HK-2 (cell line): ENCODE measurements at regions not wholly inside any gene's neighbourhood (a gene's known extent, or its start where the extent isn't known, plus 50 kb on each side); places are given as distances from the start of the nearest gene placed in this dataset.
"Not testable (repeated sequence)": the region's sequence is repeated elsewhere in the genome, so short reads cannot be mapped to it uniquely, and the experiment has no call there.

Experiments
- DNase-seq: peaks from one replicate; pipeline ENCODE4 v3.0.0-alpha.2; 2018; ENCODE audit not compliant: unreplicated experiment

DNA sequence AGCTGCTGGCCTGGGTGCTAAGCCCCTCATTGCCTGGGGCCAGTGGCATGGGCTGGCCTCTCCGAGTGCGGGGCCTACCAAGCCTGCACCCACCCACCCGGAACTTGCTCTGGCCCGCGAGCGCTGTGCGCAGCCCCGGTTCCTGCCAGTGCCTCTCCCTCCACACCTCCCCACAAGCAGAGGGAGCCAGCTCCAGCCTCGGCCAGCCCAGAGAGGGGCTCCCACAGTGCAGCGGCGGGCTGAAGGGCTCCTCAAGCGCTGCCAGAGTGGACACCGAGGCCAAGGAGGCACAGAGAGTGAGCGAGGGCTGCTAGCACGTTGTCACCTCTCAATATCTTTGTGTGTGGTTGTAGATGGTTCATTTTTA lies 74.8 kb upstream of the ATP1A1 start:
- DNase-seq: not testable (repeated sequence)

DNA sequence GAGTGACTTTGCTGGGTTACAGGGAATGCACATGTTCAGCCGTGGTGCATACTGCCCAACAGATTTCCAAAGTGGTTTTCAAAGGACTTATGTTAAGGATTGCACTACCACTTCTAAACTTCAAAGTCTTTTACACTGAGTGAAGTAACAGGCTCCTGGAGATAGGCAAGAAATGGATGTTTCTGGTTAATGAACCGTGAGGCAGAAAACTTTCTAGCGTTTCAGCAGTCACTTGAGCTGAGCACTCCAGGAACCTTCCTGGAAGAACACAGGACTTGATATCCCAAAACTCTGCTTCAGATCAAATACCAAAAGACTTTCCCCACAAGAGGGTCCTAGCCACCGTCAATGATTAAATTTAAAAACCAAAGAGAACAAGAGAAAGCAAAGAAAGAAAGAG lies 74.3 kb upstream of the ATP1A1 start:
- DNase-seq: no peak

DNA sequence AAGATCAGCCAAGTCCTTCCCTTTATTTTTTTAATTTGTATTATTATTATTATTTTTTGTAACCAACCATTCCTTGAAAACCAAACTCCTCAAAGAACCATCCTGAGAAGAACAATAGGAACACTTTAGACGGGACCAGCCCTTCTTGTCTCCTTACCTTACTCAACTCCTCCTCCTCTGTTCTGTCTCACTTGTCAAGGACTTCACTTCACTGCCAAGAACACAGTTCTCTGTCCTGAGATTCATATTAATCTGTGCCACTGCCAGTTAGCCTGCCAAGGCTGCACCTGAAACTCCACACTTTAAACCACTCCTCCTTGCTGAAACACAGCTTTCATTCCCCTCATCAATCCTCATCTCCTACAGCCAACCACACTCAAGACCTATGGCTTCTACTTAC lies 73.8 kb upstream of the ATP1A1 start:
- no peak for DNase-seq

DNA sequence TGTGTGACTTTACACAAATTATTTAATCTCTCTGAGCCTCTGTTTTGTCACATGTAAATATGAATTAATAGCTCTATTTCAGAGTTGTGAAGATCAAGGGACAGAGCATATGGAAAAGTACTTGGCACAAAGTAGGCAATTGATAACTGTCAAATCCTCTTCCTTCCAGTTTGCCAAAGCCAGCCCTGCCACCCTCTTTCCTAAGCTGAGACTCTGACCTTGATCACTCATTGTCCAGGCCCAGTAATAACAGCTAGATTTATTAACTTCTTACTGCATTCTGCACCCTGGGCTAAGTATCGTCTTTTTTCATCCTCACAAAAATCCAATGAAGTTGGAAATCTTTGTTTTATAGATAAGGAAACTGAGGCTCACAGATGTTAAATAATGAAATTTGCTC lies 70.8 kb upstream of the ATP1A1 start:
- DNase-seq: no peak

DNA sequence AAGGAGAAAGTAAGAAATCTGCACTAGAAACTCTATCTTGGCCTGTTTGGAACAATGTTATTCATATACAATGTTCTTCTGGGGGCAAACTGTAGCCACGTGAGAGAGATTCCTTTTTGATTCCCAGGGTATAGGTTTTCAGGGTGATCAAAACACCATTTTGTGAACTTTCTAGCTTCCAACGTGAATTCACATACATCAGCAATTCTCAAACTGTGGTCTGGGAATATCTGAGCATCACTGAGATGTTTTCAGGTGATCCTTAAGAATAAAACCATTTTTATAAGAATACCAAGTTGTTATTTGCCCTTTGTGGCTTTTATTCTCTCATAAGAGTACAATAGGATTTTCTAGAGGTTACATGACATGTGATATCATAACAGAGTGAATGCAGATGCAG lies 66.9 kb upstream of the ATP1A1 start:
- no peak for DNase-seq

DNA sequence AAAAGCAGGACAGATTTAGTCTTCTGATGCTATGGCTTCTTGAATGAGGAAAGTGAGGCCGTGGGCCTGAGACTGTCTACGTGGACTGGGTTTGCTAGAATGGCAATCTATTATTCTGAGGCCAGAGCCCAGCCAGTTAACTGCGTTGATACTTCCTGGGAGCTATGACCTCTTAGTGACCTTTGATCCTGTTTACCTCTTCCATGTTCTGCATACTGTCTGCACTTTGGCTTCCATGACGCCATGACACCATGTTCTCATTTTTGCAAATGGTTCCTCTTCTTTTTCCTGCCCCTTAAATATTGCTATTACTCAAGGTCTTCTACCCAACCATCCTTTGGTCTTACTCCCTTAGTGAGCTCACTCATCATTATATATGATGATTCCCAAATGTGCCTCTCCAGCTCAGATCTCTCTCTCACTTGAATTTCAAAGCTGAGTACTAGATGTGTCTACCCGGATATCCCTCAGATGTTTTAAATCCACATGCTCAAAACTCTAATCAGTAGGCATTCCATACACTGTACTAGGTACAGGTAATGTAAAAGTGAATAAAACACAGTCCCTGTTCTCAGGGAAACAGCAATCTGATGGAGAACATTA lies 66.1 kb upstream of the ATP1A1 start:
- DNase-seq: no peak

DNA sequence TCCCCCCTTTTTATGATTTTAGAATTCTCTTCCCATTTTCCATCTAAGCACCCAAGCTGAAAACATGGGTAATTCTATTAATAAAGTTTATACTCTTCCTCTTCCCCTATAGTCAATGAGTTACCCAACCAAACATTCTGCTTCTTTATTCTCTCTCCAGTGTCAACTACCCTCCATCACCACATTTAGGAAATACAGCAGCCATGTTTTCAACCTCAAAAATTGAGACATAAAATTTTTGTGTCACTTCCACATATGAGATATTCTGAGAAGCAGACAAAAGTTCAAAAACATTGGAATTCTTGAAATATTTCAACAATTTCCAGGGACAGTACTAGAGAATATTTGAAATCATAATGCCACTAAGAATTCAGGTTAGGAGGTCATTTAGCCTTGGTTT lies 64.8 kb upstream of the ATP1A1 start:
- DNase-seq: no peak

DNA sequence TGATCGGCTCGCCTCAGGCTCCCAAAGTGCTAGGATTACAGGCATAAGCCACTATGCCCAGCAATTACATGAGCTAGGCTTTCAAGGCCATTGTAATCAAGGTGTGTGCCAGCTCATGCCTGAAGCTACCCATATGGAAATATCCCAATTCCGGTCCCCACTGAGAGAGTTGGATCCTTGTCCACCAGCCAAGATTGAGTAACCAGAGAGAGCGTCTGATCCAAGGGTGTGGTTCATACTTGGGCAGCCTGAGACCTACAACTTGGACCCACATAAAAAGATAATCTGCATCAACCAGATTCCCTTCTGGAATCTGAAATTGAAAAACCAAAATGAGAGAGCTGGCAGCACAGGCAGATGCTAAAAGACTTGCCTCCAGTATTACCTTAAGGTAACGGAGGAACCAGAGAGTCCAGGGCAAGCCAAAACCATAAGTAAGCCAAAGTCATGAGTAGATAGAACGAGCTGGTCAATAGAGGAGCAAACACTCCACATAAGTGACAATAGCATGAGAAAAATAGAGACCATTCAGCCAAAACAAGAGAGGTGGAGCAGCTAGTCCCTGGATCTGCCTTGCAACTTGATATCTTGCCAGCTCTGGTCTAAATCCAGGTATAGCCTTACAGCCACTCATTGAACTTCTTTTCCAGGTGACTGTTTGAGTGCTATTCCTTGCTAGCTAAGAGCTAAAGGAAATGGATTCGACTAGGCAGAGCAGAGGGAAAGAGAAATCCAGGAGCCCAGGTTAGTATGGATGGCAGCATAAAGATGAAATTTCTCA lies 63.8 kb upstream of the ATP1A1 start:
- DNase-seq: no peak

DNA sequence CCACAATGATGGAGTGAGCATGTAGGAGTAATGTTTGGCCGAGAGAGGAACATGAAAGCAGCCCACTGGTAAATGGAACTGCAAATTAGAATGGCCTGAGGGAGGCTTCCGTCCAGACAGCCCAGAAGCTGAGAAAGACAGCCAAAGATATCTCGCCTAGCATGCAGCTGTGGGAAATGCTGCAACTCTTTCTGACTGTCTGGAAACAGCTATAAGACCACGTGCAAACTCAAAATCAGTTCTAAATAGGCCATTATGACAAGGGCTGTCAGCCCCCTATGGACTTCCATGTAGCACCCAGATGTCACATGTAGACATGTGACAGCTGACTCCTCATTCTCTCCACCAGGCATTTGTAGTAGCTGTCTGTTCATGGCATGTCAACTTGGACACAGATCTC lies 62.9 kb upstream of the ATP1A1 start:
- no peak for DNase-seq

DNA sequence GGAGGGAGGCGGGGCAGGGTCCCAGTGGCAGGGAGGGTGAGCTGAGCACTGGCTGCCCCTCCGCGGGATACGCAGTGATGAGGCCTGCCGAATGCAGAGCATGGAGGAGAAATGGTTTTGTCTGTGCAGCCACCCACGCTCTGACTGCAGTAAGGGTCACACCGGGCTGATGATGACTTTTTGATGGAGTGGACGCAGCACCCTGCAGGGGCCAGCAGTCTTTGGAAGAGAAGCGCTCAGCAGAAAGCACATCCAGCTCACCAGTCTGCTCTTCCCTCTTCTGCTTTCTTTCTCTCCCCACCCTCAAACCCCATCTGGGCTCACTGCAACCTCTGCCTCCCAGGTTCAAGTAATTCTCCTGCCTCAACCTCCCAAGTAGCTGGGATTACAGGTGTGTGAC lies 61.9 kb upstream of the ATP1A1 start:
- DNase-seq: no peak

DNA sequence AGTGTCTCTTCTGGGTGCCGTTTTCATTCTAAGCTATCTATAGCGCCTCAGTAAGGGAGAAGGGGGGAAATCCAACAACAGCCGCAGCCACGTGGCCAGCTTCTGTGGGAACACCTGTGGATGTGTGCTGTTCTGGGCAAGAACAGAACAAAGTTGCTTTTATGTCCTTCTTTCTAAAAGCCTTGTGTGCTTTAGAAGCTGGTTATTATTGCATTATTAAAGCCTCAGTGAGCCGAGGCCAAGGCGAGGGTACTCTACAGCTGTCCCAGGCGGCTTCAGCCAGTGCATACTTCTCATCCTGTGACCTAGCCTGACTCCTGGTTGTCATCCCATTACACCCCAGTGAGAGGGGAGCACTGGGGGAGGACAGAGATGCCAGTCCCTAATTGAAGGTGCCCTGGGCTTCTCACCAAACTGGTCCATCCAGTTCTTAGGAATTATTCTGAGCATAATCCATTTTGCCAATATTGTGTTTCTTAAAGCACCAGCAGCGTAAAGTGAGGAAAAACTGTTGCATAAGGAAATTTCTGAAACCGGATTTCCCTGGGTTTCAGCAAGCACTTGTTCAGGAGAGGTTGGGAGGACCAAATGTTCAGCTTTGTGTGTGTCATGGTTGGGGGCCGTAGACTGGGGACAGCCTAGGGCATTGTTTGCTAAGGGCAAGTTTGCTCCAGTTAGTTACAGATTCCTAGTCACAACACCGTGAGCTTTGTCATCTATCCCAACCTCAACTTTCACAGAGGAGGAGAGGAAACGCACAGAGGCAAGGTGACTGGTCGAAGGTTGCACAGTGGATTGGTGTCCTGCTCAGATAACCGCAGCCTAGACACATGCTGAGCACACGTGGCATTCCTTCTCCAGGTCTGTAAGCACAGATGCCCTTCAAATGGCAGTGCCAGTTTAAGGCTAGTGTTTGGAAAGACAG lies 61.0 kb upstream of the ATP1A1 start:
- DNase-seq: no peak

DNA sequence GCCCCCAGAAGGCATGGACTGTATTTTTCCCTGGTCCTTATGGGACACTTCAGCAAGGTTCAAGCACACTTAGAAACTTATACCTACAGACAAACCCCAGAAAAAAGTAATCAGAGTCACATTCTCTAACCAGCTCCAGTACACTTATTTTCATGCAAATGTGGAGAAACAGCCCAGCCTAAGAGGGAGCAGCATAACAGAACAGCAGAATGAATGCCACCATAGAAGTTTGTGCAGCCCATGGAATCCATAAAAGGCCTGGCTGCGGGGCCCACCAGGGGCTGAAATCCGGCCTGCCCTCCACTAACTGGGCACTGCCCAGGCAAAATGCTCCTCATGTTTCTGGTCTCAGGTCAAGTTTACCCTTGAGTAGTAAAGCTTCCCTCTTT lies 60.4 kb upstream of the ATP1A1 start:
- DNase-seq: no peak

DNA sequence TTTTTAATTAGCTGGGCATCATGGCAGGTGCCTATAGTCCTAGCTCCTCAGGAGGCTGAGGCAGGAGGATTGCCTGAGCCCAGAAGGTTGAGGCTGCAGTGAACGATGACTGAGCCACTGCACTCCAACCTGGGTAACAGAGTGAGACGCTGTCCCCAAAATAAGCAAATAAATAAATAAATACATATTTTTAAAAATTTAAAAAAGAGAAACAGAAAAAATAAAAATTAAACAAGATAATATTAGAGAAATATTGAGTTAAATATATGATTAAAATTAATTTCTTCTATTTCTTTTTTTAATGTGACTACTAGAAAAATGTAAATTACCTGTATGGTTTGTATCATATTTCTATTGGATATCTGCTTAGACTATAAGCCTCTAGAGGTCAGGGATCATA lies 59.3 kb upstream of the ATP1A1 start:
- DNase-seq: no peak

DNA sequence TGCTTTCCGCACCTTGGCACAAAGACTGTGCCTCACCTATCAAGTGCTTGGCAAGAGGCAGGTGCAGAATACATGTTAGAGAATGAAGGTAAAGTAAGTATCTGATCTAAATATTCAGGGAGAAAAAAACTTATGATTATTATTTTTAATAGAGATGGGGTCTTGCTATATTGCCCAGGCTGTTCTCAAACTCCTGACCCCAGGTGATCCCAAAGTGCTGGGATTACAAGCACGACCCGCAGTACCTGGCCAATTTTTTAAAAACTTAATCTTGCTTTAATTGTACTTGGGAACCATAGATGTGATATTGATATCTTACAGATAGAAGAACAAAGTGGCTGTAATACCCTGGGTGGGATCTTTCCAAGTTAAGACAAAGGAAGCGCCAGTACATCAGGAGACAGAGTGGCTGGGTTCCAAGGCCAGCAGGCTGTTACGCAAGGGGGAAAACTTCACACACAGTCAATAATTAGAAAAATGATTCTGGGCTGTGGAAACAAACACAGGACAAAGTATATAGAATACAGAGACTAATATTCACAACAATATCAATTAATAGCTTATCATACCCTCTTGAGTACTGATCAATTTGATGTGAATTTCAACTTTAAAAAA lies 58.6 kb upstream of the ATP1A1 start:
- DNase-seq: no peak

DNA sequence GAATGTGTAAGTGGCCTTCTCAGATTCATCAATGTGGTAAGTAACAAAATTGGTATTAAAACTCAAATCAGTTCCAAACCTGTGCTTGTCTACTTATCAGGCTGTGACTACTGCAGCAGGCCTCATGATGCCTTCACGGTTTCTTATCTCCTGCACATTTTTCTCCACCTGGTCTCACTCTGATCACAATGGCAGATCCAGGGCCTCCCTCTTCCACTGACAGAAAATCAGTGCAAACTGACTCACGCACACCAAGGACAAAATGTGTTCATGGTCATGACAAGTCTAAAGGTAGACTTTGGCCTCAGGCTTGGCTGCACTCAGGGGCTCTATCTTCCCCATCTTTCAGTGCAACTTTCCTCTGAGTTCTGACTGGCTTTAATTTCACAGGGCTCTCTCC lies 56.7 kb upstream of the ATP1A1 start:
- DNase-seq: no peak

DNA sequence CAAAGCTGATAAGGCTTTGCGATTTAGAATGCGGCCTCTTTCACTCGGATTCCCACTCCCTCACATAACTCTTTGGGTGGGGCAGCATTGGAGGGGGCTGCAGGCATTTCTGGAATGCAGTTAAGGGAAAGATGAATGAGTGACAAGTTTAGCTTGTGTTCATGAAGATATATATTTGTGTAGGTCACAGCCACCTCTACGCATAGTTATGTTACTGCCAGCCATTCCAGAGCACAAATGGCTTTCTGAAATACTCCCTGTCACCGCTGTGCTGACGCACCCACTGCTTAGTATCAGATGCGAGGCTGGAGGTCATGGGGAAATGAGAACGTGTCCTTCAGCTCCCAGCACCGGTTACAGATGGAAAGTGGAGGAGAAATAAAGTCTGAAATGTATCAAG lies 54.1 kb upstream of the ATP1A1 start:
- no peak for DNase-seq

DNA sequence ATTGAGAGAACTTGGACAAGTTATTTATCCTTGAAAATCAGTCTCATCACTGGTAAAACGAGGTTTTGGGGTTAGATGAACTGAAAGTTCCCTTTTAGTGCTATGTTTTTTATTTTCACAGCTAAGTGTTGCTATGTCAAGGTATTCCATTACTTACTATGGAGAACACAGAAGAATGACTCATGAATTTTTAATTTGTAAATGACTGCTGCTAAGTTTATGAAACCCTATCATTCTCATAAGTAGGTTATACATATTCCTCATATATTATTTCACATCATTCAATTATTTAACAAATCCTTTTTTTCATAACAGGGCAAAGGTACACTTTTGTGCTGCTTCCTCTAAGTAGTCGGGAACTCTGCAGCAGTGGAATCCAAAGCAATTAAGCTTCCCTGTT lies 52.2 kb upstream of the ATP1A1 start:
- DNase-seq: no peak

DNA sequence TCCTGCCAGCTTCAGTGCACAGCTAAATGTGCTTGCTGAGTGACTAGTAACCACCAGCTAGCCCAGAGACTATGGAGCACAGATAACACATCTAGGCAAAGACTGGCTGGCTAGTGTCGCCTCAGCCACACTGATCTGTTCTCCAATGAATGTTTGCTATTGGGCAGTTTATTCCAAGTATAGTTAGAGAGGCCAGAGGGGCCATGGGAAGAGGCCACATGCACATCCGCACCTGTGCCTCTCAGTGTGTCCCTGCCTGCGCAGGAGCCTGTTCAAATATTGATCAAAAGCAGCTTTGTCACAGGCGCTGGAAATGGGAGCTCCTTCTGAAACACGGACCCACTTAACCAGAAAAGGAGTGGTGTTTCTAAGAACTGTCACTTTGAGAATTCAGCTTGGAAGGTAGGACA lies 51.3 kb upstream of the ATP1A1 start:
- DNase-seq: no peak

DNA sequence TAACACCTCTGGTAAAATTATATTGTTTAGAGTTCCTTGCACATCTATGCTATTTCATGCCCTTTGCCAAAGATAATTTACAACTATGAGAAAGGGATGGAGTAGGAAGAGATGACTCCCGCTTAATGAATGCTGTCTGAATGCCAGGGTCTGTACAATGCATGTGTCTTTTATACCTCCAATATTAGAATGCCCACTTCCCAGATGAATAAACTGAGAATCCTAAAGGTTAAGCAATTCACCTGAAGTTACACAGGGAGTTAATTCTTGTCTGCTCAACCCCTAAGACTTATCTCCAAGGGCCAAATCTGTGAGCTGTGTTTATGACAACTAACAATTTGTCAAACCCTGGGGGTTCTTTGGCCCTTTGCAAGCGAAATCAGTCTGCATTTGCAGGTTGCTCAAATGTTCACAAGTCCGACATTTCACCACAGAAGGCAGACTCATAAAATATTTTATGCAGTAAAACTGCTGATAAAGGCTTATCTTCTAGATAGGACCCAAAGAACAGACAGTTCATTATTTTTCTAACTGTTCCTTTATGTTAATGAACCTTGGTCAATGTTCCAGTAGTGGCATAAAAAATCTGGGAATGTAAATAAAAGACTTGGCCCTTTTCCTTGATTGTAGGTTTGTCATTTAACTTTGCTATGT lies 50.2 kb upstream of the ATP1A1 start:
- no peak for DNase-seq
